Testis (tissue), 2 donors: ENCODE measurements at regions not wholly inside any gene's neighbourhood (a gene's known extent, or its start where the extent isn't known, plus 50 kb on each side); places are given as distances from the start of the nearest gene placed in this dataset.

Experiments
- DNase-seq: peaks from one replicate; pipeline ENCODE4 v3.0.0-alpha.2; 2019
- H3K27ac ChIP-seq, 2 donors: fragments of 200-600 bp; sonication (generic); one replicate each; pipeline ENCODE4 v1.5.1; 2019
- H3K27me3 ChIP-seq: fragments of 200-600 bp; sonication (generic); one replicate; pipeline ENCODE4 v1.5.1; 2019
- H3K36me3 ChIP-seq: fragments of 200-600 bp; sonication (generic); one replicate; pipeline ENCODE4 v1.5.1; 2017; ENCODE audit warnings: low read depth; ENCODE audit errors: missing control alignments
- H3K4me1 ChIP-seq: fragments of 200-600 bp; sonication (generic); one replicate; pipeline ENCODE4 v1.5.1; 2019
- H3K4me3 ChIP-seq, 2 donors: fragments of 200-600 bp; sonication (generic); one replicate each; pipeline ENCODE4 v1.5.1; 2017 to 2019
- H3K9me3 ChIP-seq: fragments of 200-600 bp; sonication (generic); one replicate; pipeline ENCODE4 v1.5.1; 2017
- POLR2A ChIP-seq: fragments of 450-650 bp; IDR thresholded peaks from one replicate; pipeline ENCODE4 v1.6.1; 2017; ENCODE audit warnings: antibody characterized with exemption, mild to moderate bottlenecking, moderate library complexity
- WGBS, 2 donors: methylation state at CpG; one replicate each; pipeline ENCODE4 v1.1.5; 2018; 5-methylcytosine and 5-hydroxymethylcytosine counted together
- intact Hi-C: fragments of 100-400 bp; cut with DNase I; formaldehyde crosslinking; loops from one replicate; pipeline ENCODE4 v1.15.1; 2023; ENCODE audit warnings: low total_unique reads
- TF ChIP-seq, protein P1 (sequence below), 3 experiments: fragments of 450-650 bp in 2 of 3; fragments of 200-600 bp in 1 of 3; sonication (generic) in 1 of 3; IDR thresholded peaks; one replicate each; pipeline ENCODE4 v1.5.1; 2016 to 2019; ENCODE audit warnings: antibody characterized with exemption in 3 of 3, mild to moderate bottlenecking in 2 of 3, moderate library complexity in 1 of 3

DNA sequence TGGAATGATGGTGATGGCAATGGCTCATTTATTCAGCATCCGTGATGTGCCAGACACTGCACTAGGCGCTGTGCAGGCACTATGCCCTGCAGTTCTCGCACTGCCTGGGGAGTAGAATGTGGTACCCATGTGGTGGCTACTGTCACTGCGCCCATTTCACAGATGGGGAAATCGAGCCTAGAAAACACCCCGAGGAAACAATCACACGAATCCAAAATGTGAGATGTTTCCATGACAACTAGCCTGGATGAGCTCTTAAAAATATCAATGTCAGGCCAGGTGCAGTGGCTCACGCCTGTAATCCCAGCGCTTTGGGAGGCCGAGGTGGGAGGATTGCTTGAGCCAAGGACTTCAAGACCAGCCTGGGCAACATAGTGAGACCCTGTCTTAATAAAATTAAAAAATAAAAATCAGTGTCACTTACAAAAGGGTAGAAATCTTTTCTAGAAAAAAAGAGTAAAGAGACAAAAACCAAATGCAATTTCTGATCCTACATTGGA lies 57.9 kb upstream of the TNRC6A start:
- no peaks in the 10 kb centered on the region for H3K9me3 ChIP-seq
- WGBS, 2 donors, result 72 to 83% methylated on average over 10 of the region's 10 CpGs
- no peak overlapping the region for H3K4me3 ChIP-seq
- DNase-seq, result no peak
- H3K27me3 ChIP-seq, result no peaks in the 10 kb centered on the region
- TF ChIP-seq, protein P1, sequence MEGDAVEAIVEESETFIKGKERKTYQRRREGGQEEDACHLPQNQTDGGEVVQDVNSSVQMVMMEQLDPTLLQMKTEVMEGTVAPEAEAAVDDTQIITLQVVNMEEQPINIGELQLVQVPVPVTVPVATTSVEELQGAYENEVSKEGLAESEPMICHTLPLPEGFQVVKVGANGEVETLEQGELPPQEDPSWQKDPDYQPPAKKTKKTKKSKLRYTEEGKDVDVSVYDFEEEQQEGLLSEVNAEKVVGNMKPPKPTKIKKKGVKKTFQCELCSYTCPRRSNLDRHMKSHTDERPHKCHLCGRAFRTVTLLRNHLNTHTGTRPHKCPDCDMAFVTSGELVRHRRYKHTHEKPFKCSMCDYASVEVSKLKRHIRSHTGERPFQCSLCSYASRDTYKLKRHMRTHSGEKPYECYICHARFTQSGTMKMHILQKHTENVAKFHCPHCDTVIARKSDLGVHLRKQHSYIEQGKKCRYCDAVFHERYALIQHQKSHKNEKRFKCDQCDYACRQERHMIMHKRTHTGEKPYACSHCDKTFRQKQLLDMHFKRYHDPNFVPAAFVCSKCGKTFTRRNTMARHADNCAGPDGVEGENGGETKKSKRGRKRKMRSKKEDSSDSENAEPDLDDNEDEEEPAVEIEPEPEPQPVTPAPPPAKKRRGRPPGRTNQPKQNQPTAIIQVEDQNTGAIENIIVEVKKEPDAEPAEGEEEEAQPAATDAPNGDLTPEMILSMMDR (IDR thresholded peaks at IDR 0.05), result no peak
- no peak for TF ChIP-seq POLR2A
- H3K36me3 ChIP-seq, result no peaks in the 10 kb centered on the region
- peaks cover 15% of the 10 kb centered on the region for H3K4me1 ChIP-seq
- intact Hi-C loops, result no loop called here
- H3K27ac ChIP-seq, result no peak overlapping the region

DNA sequence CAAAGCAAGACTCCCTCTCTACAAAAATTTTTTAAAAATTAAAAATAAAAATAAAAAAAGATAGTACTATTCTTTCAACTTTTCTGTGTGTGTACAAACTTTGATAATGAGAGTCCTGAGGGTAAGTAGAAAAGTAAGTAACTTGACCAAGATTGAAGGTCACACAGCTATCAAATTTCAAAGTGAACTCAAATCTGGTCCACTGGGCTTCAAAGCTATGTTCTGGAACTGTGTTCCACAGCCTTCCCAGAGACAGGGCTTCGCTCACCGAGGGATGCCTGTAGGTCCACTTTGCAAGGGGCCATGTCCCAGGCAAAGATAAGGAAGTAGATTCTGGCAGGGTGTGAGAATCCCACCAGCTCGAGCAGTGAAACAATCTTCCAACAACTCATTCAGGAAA lies 56.3 kb upstream of the TNRC6A start:
- no peak overlapping the region for H3K4me3 ChIP-seq
- no peak for DNase-seq
- H3K4me1 ChIP-seq, result peaks cover 15% of the 10 kb centered on the region
- WGBS, 2 donors, result 75 to 90% methylated on average over 3 of the region's 3 CpGs
- intact Hi-C loops, result no loop called here
- TF ChIP-seq, protein P1 (IDR thresholded peaks at IDR 0.05), result no peak
- no peak for TF ChIP-seq POLR2A
- H3K27me3 ChIP-seq, result no peaks in the 10 kb centered on the region
- H3K27ac ChIP-seq, result no peak overlapping the region
- no peaks in the 10 kb centered on the region for H3K36me3 ChIP-seq
- H3K9me3 ChIP-seq, result no peaks in the 10 kb centered on the region

- no peak overlapping the region for H3K4me3 ChIP-seq
- TF ChIP-seq POLR2A, result no peak
- TF ChIP-seq, protein P1 (IDR thresholded peaks at IDR 0.05), result no peak
- no peak overlapping the region for H3K27ac ChIP-seq
- H3K36me3 ChIP-seq, result no peaks in the 10 kb centered on the region
- no peaks in the 10 kb centered on the region for H3K9me3 ChIP-seq
- no peak for DNase-seq
- intact Hi-C loops, result no loop called here
- WGBS, 2 donors, result 58 to 89% methylated on average over 5 of the region's 5 CpGs
- peaks cover 15% of the 10 kb centered on the region for H3K4me1 ChIP-seq
- no peaks in the 10 kb centered on the region for H3K27me3 ChIP-seq
These were observed 54.6 kb upstream of the TNRC6A start for GRCh38 chr16:24674877-24675276.

DNA sequence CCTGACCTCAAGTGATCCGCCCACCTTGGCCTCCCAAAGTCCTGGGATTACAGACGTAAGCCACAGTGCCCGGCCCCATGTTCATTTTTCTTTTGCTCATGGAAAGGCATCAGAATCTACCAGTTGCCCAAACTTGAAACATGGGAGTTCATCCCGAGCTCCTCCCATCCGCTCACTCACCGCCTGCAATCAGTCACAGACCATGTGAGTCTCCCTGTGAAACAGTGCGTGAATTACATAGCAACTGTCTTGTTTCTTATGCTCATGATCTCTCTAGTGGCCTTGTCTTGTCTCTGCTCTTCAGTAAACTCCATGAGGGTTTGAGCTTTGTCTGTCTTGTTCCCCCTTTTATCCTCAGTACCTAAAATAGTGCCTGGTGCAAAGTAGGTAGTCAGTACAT lies 52.1 kb upstream of the TNRC6A start:
- no peak for DNase-seq
- intact Hi-C loops, result no loop called here
- H3K9me3 ChIP-seq, result no peaks in the 10 kb centered on the region
- 95 to 96% methylated on average over 7 of the region's 7 CpGs for WGBS, 2 donors
- no peak overlapping the region for H3K4me3 ChIP-seq
- no peaks in the 10 kb centered on the region for H3K36me3 ChIP-seq
- H3K4me1 ChIP-seq, result no peaks in the 10 kb centered on the region
- H3K27me3 ChIP-seq, result no peaks in the 10 kb centered on the region
- H3K27ac ChIP-seq, result no peak overlapping the region
- no peak for TF ChIP-seq POLR2A
- TF ChIP-seq, protein P1 (IDR thresholded peaks at IDR 0.05), result no peak
